ENCODE measurements at regions not wholly inside any gene's neighbourhood (a gene's known extent, or its start where the extent isn't known, plus 50 kb on each side); places are given as distances from the start of the nearest gene placed in this dataset.

DNA sequence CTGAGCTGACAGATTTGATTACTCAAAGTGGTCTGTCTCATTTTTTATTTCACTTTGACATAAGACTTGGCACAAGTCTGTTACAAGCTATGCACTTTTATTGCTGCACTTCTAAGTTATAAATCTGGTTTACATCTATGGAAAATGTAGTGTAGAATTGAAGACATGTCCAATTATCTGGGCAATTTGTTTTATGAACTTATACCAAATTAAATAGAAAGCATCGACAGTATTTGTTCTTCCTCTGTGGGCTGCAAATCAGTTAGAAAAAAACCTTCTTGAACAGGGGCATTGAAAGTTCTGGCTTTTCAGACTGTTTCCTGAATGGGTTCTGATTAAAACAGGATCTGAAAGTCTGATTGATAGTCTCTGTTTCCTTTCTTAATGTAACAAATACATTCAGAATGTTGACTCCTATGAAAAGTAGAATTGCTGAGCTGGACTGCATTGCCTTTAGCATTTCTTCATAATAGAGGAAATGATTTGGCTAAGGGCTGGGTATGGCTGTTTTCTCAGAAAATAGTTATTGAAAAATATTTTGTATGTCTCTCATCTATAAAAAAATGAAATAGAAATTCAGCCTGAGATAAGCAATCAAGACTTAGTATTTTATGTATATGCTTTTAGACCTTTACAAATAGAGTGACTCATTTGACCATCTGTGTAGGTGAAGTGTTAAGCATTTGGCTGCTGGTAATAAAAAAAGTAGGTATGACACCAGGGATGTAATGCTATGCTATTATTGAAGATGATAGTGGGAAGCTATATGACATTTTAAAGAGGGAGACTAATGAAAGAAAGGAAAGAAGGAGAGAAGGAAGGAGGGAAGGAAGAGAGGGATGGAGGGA is 210.9 kb upstream of the SPRY2 start:
- no peaks in the 10 kb centered on the region for H3K79me1 ChIP-seq (ENCODE audit: low read depth in 1 of 2, low read length in 2 of 2)
- DNase-seq (no peak), ATAC-seq (ENCODE audit: low read depth) (no peak)
- intact Hi-C loops (cut with micrococcal nuclease): no loop called here
- no peak overlapping the region for H3K56ac ChIP-seq (ENCODE audit: extremely low read depth, insufficient read depth, low read length)
- ChIA-PET CTCF (no interaction called here), POLR2A (ENCODE audit: unreplicated experiment) (no interaction called here)
- H4K8ac ChIP-seq (ENCODE audit: low read depth in 2 of 2, low read length in 2 of 2): no peak overlapping the region
- H2AK9ac ChIP-seq (replicated peaks; ENCODE audit: low read depth, low read length, poor library complexity): no peak overlapping the region
- TF ChIP-seq BHLHE40 (IDR thresholded peaks at IDR 0.05; ENCODE audit: low read depth, low read length) (no peak), SMC3 (IDR thresholded peaks at IDR 0.05; ENCODE audit: low read depth, low read length) (no peak), NFE2L2 (IDR thresholded peaks at IDR 0.05; ENCODE audit: low read depth, low read length) (no peak), RCOR1 (IDR thresholded peaks at IDR 0.05; ENCODE audit: insufficient replicate concordance, low read length) (no peak), RAD21 (IDR thresholded peaks at IDR 0.05; ENCODE audit: low read length) (no peak), FOS (IDR thresholded peaks at IDR 0.05; ENCODE audit: low read depth, low read length) (no peak), RFX5 (IDR thresholded peaks at IDR 0.05; ENCODE audit: low read depth, low read length) (no peak), CEBPB (IDR thresholded peaks at IDR 0.05; ENCODE audit: low read depth, low read length) (no peak), MAFK (IDR thresholded peaks at IDR 0.05; ENCODE audit: low read depth, low read length) (no peak), MAZ (IDR thresholded peaks at IDR 0.05; ENCODE audit: borderline replicate concordance, low read depth, low read length) (no peak), CHD1 (IDR thresholded peaks at IDR 0.05; ENCODE audit: low read depth, low read length) (no peak), POLR2A (IDR thresholded peaks at IDR 0.05; ENCODE audit: low read depth, low read length) (no peak), MXI1 (IDR thresholded peaks at IDR 0.05; ENCODE audit: borderline replicate concordance, low read depth, low read length) (no peak)
- TF ChIP-seq, protein P1, sequence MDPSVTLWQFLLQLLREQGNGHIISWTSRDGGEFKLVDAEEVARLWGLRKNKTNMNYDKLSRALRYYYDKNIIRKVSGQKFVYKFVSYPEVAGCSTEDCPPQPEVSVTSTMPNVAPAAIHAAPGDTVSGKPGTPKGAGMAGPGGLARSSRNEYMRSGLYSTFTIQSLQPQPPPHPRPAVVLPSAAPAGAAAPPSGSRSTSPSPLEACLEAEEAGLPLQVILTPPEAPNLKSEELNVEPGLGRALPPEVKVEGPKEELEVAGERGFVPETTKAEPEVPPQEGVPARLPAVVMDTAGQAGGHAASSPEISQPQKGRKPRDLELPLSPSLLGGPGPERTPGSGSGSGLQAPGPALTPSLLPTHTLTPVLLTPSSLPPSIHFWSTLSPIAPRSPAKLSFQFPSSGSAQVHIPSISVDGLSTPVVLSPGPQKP (IDR thresholded peaks at IDR 0.05; ENCODE audit: borderline replicate concordance, low read depth, low read length): no peak
- TF ChIP-seq, protein P2, sequence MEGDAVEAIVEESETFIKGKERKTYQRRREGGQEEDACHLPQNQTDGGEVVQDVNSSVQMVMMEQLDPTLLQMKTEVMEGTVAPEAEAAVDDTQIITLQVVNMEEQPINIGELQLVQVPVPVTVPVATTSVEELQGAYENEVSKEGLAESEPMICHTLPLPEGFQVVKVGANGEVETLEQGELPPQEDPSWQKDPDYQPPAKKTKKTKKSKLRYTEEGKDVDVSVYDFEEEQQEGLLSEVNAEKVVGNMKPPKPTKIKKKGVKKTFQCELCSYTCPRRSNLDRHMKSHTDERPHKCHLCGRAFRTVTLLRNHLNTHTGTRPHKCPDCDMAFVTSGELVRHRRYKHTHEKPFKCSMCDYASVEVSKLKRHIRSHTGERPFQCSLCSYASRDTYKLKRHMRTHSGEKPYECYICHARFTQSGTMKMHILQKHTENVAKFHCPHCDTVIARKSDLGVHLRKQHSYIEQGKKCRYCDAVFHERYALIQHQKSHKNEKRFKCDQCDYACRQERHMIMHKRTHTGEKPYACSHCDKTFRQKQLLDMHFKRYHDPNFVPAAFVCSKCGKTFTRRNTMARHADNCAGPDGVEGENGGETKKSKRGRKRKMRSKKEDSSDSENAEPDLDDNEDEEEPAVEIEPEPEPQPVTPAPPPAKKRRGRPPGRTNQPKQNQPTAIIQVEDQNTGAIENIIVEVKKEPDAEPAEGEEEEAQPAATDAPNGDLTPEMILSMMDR (conservative IDR thresholded peaks at IDR 0.05; ENCODE audit: low read depth, low read length): no peak
- TF ChIP-seq, protein P3, sequence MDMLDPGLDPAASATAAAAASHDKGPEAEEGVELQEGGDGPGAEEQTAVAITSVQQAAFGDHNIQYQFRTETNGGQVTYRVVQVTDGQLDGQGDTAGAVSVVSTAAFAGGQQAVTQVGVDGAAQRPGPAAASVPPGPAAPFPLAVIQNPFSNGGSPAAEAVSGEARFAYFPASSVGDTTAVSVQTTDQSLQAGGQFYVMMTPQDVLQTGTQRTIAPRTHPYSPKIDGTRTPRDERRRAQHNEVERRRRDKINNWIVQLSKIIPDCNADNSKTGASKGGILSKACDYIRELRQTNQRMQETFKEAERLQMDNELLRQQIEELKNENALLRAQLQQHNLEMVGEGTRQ (IDR thresholded peaks at IDR 0.05; ENCODE audit: low read depth, low read length): no peak
- no peaks in the 10 kb centered on the region for H3K9me1 ChIP-seq (ENCODE audit: insufficient read depth, low read length)
- no peak overlapping the region for H3K4me2 ChIP-seq (ENCODE audit: low read depth, low read length)
- H2AFZ ChIP-seq (replicated peaks; ENCODE audit: low read length, poor library complexity): no peak overlapping the region
- no peak overlapping the region for H3K23ac ChIP-seq (ENCODE audit: low read depth, low read length)
- no peaks in the 10 kb centered on the region for H4K20me1 ChIP-seq (ENCODE audit: insufficient read depth, low read length)
- no peak overlapping the region for H3K27ac ChIP-seq (ENCODE audit: insufficient read depth, low read length)
- no peak overlapping the region for H4K91ac ChIP-seq (ENCODE audit: insufficient read depth, low read depth, low read length)
- no peak overlapping the region for H3K9ac ChIP-seq (ENCODE audit: low read depth, low read length)
- in situ Hi-C loops (cut with MboI; ENCODE audit: low sequenced_read_pairs): no loop called here
- H4K5ac ChIP-seq (ENCODE audit: low read depth, low read length): no peak overlapping the region
- no peak overlapping the region for H3K4me3 ChIP-seq (ENCODE audit: insufficient read depth, low read depth, low read length)
- no peak overlapping the region for H2BK5ac ChIP-seq (ENCODE audit: low read depth, low read length, poor library complexity, severe bottlenecking)
- H3K4me1 ChIP-seq (ENCODE audit: control insufficient read depth, insufficient read depth, low read length): no peaks in the 10 kb centered on the region
- H3K36me3 ChIP-seq (ENCODE audit: control insufficient read depth, insufficient read depth, low read length): no peaks in the 10 kb centered on the region
- H3K14ac ChIP-seq (replicated peaks; ENCODE audit: low read depth, low read length): no peak overlapping the region
- H2AK5ac ChIP-seq (ENCODE audit: low read depth, low read length): no peak overlapping the region
- no peak overlapping the region for H2BK15ac ChIP-seq (ENCODE audit: low read depth, low read length)
- dilution Hi-C loops (cut with HindIII; ENCODE audit: low sequenced_read_pairs, unreplicated experiment): no loop called here
- no peak overlapping the region for H2BK120ac ChIP-seq (ENCODE audit: low read depth, low read length)
- no CpG with 5 or more reads among the region's 1 CpG for WGBS, 2 experiments (ENCODE audit: extremely low coverage in 2 of 2, insufficient read length in 1 of 2)
- no peaks in the 10 kb centered on the region for H3K27me3 ChIP-seq (ENCODE audit: control insufficient read depth, insufficient read depth, low read length)
- no peak overlapping the region for H2BK20ac ChIP-seq (ENCODE audit: low read depth, low read length)
- H3K4ac ChIP-seq (ENCODE audit: low read depth, low read length): no peak overlapping the region
- no TSS peak for BruUV-seq (replicated peaks)
- H3K18ac ChIP-seq (ENCODE audit: low read depth, low read length): no peak overlapping the region
- H3K9me3 ChIP-seq (ENCODE audit: control insufficient read depth, insufficient read depth, low read length): no peaks in the 10 kb centered on the region

Data from IMR-90 (cell line).